PC-9 (cell line): ENCODE measurements at regions not wholly inside any gene's neighbourhood (a gene's known extent, or its start where the extent isn't known, plus 50 kb on each side); places are given as distances from the start of the nearest gene placed in this dataset.

Experiments used
- BruUV-seq: library from RNA; stranded (reverse); fragments of 400-500 nt; replicated peaks from 2 replicates; lab custom pipeline; 2021; lab: Mats Ljungman, UMichigan
- CTCF ChIA-PET: fragments of 300-600 bp; sonication (Branson Sonifier 250); formaldehyde crosslinking; loops from one replicate; lab custom pipeline; 2022; ENCODE audit warnings: antibody characterized with exemption; lab: Charles Lee
- POLR2A ChIA-PET: fragments of 300-600 bp; sonication (Branson Sonifier 250); formaldehyde crosslinking; loops from one replicate; lab custom pipeline; 2022; ENCODE audit warnings: antibody characterized with exemption; ENCODE audit not compliant: unreplicated experiment; lab: Charles Lee
- DNase-seq, 2 experiments: peaks; one replicate each; pipeline versions ENCODE4 v3.0.0 to v3.0.0-alpha.2; 2015 to 2022; ENCODE audit warnings: mixed read lengths in 1 of 2
- H2AFZ ChIP-seq: fragments of 200-600 bp; sonication (generic); 2 replicates; pipeline ENCODE4 v1.8.1; 2017; ENCODE audit warnings: antibody characterized with exemption
- H3F3A ChIP-seq: fragments of 200-600 bp; sonication (generic); 2 replicates; pipeline ENCODE4 v1.8.1; 2017; ENCODE audit warnings: antibody characterized with exemption, mild to moderate bottlenecking, low read depth; ENCODE audit not compliant: insufficient read depth
- H3K27ac ChIP-seq: fragments of 200-600 bp; sonication (generic); 2 replicates; pipeline ENCODE4 v1.6.1; 2016; ENCODE audit warnings: mixed run types
- H3K27me3 ChIP-seq: fragments of 200-600 bp; sonication (generic); 2 replicates; pipeline ENCODE4 v1.6.1; 2016; ENCODE audit warnings: low read depth, mixed run types; ENCODE audit not compliant: insufficient read depth
- H3K36me3 ChIP-seq: fragments of 200-600 bp; sonication (generic); 2 replicates; pipeline ENCODE4 v1.6.1; 2016; ENCODE audit warnings: low read depth, mixed run types
- H3K4me1 ChIP-seq: fragments of 200-600 bp; sonication (generic); replicated peaks from 2 replicates; pipeline ENCODE4 v1.6.1; 2016; ENCODE audit warnings: mixed run types; ENCODE audit not compliant: insufficient read depth
- H3K4me2 ChIP-seq: fragments of 200-600 bp; sonication (generic); 2 replicates; pipeline ENCODE4 v1.6.1; 2017; ENCODE audit warnings: mixed run types
- H3K4me3 ChIP-seq: fragments of 200-600 bp; sonication (generic); 2 replicates; pipeline ENCODE4 v1.6.1; 2016; ENCODE audit warnings: mixed run types
- H3K79me2 ChIP-seq: fragments of 200-600 bp; sonication (generic); 2 replicates; pipeline ENCODE4 v1.6.1; 2017; ENCODE audit warnings: low read depth, mixed run types
- H3K9me2 ChIP-seq: fragments of 200-600 bp; sonication (generic); 2 replicates; pipeline ENCODE4 v1.8.1; 2017; ENCODE audit warnings: mild to moderate bottlenecking; ENCODE audit not compliant: insufficient read depth
- H3K9me3 ChIP-seq: fragments of 200-600 bp; sonication (generic); 2 replicates; pipeline ENCODE4 v1.8.1; 2016; ENCODE audit warnings: low read depth; ENCODE audit not compliant: insufficient read depth
- H4K20me1 ChIP-seq: fragments of 200-600 bp; sonication (generic); 2 replicates; pipeline ENCODE4 v1.8.1; 2017; ENCODE audit not compliant: insufficient read depth
- EZH2 ChIP-seq: fragments of 200-600 bp; sonication (generic); IDR thresholded peaks from 2 replicates; pipeline ENCODE4 v1.8.0; 2017; ENCODE audit warnings: antibody characterized with exemption, low read depth
- intact Hi-C: fragments of 100-400 bp; cut with micrococcal nuclease; formaldehyde crosslinking; loops from one replicate; pipeline ENCODE4 v1.10.0; 2022; ENCODE audit not compliant: unreplicated experiment
- TF ChIP-seq, protein P1 (sequence below): fragments of 200-600 bp; sonication (generic); conservative IDR thresholded peaks from 2 replicates; pipeline ENCODE4 v1.6.1; 2017; ENCODE audit warnings: mixed run types, antibody characterized with exemption, mild to moderate bottlenecking, moderate library complexity

DNA sequence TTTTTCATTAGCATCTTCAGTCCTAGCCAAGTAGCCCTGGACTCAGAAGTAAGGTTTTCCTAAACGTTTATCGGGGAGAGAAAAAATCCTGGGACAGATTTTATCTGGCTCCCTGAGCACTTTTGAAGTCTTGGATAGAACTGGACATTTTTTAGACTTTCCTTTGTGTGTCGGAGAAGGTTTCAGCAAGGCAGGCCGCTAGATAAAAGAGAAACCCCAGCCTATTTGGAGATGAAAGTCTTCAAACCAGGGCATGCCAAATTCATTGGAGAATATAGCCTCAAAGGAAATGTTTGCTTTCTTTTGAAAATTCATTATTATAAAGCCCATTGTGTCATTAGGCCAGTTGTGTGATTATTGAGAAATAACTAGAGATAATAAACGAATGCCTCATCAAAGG lies 228.1 kb downstream of the BAMBI start:
- POLR2A ChIA-PET, result no interaction called here
- Histone ChIP-seq H3K9me3 (no peaks in the 10 kb centered on the region), H2AFZ (no peak overlapping the region), H3K27ac (no peak overlapping the region), H4K20me1 (no peaks in the 10 kb centered on the region), H3K79me2 (no peaks in the 10 kb centered on the region), H3K4me1 (no peaks in the 10 kb centered on the region), H3K9me2 (no peaks in the 10 kb centered on the region), H3K36me3 (no peaks in the 10 kb centered on the region), H3F3A (no peaks in the 10 kb centered on the region), H3K4me2 (no peak overlapping the region), H3K27me3 (0 out of 2 replicates have a peak, but pooled peaks cover 3% of the 10 kb centered on the region), H3K4me3 (no peak overlapping the region)
- CTCF ChIA-PET, result no interaction called here
- intact Hi-C loops, result no loop called here
- BruUV-seq, result no TSS peak
- TF ChIP-seq EZH2, result no peak
- TF ChIP-seq, protein P1, sequence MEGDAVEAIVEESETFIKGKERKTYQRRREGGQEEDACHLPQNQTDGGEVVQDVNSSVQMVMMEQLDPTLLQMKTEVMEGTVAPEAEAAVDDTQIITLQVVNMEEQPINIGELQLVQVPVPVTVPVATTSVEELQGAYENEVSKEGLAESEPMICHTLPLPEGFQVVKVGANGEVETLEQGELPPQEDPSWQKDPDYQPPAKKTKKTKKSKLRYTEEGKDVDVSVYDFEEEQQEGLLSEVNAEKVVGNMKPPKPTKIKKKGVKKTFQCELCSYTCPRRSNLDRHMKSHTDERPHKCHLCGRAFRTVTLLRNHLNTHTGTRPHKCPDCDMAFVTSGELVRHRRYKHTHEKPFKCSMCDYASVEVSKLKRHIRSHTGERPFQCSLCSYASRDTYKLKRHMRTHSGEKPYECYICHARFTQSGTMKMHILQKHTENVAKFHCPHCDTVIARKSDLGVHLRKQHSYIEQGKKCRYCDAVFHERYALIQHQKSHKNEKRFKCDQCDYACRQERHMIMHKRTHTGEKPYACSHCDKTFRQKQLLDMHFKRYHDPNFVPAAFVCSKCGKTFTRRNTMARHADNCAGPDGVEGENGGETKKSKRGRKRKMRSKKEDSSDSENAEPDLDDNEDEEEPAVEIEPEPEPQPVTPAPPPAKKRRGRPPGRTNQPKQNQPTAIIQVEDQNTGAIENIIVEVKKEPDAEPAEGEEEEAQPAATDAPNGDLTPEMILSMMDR, result no peak
- DNase-seq, result no peak

DNA sequence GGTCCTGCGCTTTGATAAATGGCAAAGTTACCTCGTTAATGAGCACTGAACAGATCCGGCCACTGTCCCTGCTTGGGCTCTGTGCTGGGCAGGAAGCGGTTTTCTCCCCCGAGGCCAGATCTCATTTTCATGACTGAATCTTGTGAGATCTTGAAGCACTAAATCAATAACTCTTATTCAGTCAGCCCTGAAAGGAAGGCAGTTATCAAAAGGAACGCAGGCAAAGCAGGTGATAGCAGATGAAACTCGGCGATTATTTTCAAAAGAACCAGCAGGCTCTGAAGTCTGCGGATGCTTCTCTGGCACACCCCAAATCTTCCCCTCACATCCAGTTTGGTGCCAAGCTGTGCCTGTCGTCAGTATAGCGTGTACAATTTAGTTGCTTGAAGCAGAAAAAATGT lies 228.7 kb downstream of the BAMBI start:
- ChIA-PET CTCF (no interaction called here), POLR2A (no interaction called here)
- intact Hi-C loops, result no loop called here
- H3K27ac ChIP-seq, result no peak overlapping the region
- no peaks in the 10 kb centered on the region for H3F3A ChIP-seq
- H3K9me3 ChIP-seq, result no peaks in the 10 kb centered on the region
- H3K36me3 ChIP-seq, result no peaks in the 10 kb centered on the region
- H3K9me2 ChIP-seq, result no peaks in the 10 kb centered on the region
- H4K20me1 ChIP-seq, result no peaks in the 10 kb centered on the region
- no peak overlapping the region for H3K4me3 ChIP-seq
- no TSS peak for BruUV-seq
- DNase-seq, result no peak
- H3K4me2 ChIP-seq, result no peak overlapping the region
- TF ChIP-seq EZH2, result no peak
- TF ChIP-seq, protein P1, result no peak
- 0 out of 2 replicates have a peak, but pooled peaks cover 3% of the 10 kb centered on the region for H3K27me3 ChIP-seq
- no peaks in the 10 kb centered on the region for H3K4me1 ChIP-seq
- no peak overlapping the region for H2AFZ ChIP-seq
- no peaks in the 10 kb centered on the region for H3K79me2 ChIP-seq

DNA sequence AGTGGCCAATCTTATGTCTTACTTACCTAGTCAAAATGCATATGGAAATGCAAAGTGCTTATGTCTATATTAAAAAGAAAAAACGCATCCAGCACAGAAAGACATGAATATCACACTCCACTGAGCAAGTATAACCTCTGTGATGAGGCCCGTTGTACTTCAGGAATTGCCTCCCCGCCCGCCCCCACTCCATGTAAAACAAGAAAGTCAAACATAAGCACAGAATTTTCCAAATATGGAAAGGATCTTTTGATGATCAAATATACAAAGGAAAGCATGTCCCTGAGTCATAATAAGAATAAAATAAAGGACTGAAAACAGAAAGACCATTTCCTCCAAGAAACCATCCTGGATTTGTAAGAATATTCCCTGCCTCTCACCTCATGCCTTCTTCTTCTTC lies 229.1 kb downstream of the BAMBI start:
- no peaks in the 10 kb centered on the region for H3K79me2 ChIP-seq
- BruUV-seq, result no TSS peak
- no peaks in the 10 kb centered on the region for H3K36me3 ChIP-seq
- H3K27ac ChIP-seq, result no peak overlapping the region
- ChIA-PET CTCF (no interaction called here), POLR2A (no interaction called here)
- no peak for TF ChIP-seq EZH2
- TF ChIP-seq, protein P1, result no peak
- intact Hi-C loops, result no loop called here
- no peaks in the 10 kb centered on the region for H4K20me1 ChIP-seq
- no peaks in the 10 kb centered on the region for H3K9me3 ChIP-seq
- no peaks in the 10 kb centered on the region for H3K9me2 ChIP-seq
- H3K4me2 ChIP-seq, result no peak overlapping the region
- no peaks in the 10 kb centered on the region for H3F3A ChIP-seq
- no peaks in the 10 kb centered on the region for H3K4me1 ChIP-seq
- no peak overlapping the region for H2AFZ ChIP-seq
- no peak for DNase-seq
- H3K27me3 ChIP-seq, result 0 out of 2 replicates have a peak, but pooled peaks cover 3% of the 10 kb centered on the region
- no peak overlapping the region for H3K4me3 ChIP-seq
